ENCODE measurements at regions not wholly inside any gene's neighbourhood (a gene's known extent, or its start where the extent isn't known, plus 50 kb on each side); places are given as distances from the start of the nearest gene placed in this dataset.

DNA sequence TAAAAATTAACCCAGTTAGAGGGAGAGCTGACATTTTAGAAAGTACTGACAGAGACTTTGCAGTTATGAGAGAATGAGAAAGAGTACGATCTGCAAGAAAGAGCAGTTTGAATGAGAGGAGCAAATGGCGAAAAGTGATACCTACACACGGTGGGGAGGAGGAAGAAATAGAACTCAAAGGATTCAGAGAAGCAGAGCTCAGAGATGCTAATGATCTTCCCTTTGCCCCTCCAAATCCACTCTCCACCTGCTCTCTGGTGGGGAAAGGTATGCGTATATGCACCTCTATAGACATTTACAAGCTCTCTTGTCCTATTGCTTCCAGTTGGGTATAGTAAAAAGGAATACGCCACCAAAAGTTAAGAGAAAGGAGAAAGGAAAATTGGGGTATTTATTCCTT, 123.3 kb upstream of the TTC14 start:
- TF ChIP-seq, protein P1, sequence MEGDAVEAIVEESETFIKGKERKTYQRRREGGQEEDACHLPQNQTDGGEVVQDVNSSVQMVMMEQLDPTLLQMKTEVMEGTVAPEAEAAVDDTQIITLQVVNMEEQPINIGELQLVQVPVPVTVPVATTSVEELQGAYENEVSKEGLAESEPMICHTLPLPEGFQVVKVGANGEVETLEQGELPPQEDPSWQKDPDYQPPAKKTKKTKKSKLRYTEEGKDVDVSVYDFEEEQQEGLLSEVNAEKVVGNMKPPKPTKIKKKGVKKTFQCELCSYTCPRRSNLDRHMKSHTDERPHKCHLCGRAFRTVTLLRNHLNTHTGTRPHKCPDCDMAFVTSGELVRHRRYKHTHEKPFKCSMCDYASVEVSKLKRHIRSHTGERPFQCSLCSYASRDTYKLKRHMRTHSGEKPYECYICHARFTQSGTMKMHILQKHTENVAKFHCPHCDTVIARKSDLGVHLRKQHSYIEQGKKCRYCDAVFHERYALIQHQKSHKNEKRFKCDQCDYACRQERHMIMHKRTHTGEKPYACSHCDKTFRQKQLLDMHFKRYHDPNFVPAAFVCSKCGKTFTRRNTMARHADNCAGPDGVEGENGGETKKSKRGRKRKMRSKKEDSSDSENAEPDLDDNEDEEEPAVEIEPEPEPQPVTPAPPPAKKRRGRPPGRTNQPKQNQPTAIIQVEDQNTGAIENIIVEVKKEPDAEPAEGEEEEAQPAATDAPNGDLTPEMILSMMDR (IDR thresholded peaks at IDR 0.05; ENCODE audit: insufficient read depth, low read depth, low read length), result no peak
- H3K36me3 ChIP-seq (ENCODE audit: control insufficient read depth, insufficient read depth, low read length), result no peaks in the 10 kb centered on the region
- H3K27me3 ChIP-seq (ENCODE audit: control insufficient read depth, insufficient read depth, low read length), result no peaks in the 10 kb centered on the region
- no peak for DNase-seq (ENCODE audit: low read depth)
- ChIA-PET POLR2A (no interaction called here), CTCF (no interaction called here)
- no peak overlapping the region for H3K4me3 ChIP-seq (ENCODE audit: low read depth, low read length)

GRCh38 chr3:180492047-180492446, 109.9 kb upstream of the TTC14 start:
- CTCF ChIA-PET, result interaction anchor here (1.1 kb wide), 1 partner anchor 15 kb away, joined by 3 read pairs; no protein-coding TSS in a partner anchor
- Histone ChIP-seq H3K36me3 (ENCODE audit: control insufficient read depth, insufficient read depth, low read length) (no peaks in the 10 kb centered on the region), H3K4me3 (ENCODE audit: low read depth, low read length) (no peak overlapping the region), H3K27me3 (ENCODE audit: control insufficient read depth, insufficient read depth, low read length) (no peaks in the 10 kb centered on the region)
- POLR2A ChIA-PET, result no interaction called here
- no peak for DNase-seq (ENCODE audit: low read depth)
- TF ChIP-seq, protein P1 (IDR thresholded peaks at IDR 0.05; ENCODE audit: insufficient read depth, low read depth, low read length), result no peak

DNA sequence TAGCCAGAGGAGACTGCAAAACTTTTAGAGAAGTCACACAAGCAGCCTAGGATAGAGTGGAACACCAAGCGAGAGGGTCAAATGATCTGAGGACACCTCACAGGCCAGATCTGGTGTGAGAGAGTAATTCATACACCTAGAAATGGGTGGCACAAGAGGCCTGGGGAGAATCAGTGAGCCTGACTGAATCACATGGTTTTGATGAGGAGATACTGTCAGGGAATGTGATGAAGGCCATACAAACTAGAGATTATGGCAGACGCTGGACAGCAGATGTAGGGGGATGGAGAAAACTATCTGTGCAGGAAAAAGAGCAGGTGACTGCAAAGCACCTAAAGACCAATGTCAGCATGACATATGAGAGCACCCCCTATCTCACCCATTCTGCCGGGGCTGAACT, 105.0 kb upstream of the TTC14 start:
- Histone ChIP-seq H3K27me3 (ENCODE audit: control insufficient read depth, insufficient read depth, low read length) (no peaks in the 10 kb centered on the region), H3K36me3 (ENCODE audit: control insufficient read depth, insufficient read depth, low read length) (no peaks in the 10 kb centered on the region), H3K4me3 (ENCODE audit: low read depth, low read length) (no peak overlapping the region)
- CTCF ChIA-PET, result no interaction called here
- TF ChIP-seq, protein P1 (IDR thresholded peaks at IDR 0.05; ENCODE audit: insufficient read depth, low read depth, low read length), result no peak
- no peak for DNase-seq (ENCODE audit: low read depth)
- POLR2A ChIA-PET, result no interaction called here

DNA sequence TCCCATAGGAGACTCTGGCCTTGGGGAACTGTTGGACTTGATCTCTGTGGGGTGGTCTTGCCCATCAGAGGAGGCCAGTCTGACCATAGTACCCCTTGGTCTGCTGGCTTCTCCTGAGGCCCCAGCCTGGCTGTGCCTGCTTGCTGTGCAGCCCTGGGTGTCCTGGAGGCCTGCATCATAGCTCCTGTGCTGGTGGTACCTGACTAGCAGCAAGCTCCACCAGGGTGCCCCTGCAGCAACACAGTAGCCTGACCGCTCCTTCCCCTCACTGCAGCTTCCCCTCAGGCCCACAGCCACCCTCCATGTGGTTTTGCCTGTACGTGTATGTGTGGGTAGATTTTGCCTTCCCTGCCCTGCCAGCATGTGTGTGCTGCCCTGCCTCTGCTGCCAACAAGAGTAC, 85.6 kb upstream of the TTC14 start:
- no peak for DNase-seq (ENCODE audit: low read depth)
- POLR2A ChIA-PET, result no interaction called here
- Histone ChIP-seq H3K27me3 (ENCODE audit: control insufficient read depth, insufficient read depth, low read length) (no peaks in the 10 kb centered on the region), H3K36me3 (ENCODE audit: control insufficient read depth, insufficient read depth, low read length) (no peaks in the 10 kb centered on the region), H3K4me3 (ENCODE audit: low read depth, low read length) (no peak overlapping the region)
- TF ChIP-seq, protein P1 (IDR thresholded peaks at IDR 0.05; ENCODE audit: insufficient read depth, low read depth, low read length), result no peak
- CTCF ChIA-PET, result no interaction called here

GRCh38 chr3:180523040-180523439, 78.9 kb upstream of the TTC14 start:
- DNase-seq (ENCODE audit: low read depth), result no peak
- TF ChIP-seq, protein P1 (IDR thresholded peaks at IDR 0.05; ENCODE audit: insufficient read depth, low read depth, low read length), result no peak
- no peaks in the 10 kb centered on the region for H3K27me3 ChIP-seq (ENCODE audit: control insufficient read depth, insufficient read depth, low read length)
- POLR2A ChIA-PET, result no interaction called here
- no peaks in the 10 kb centered on the region for H3K36me3 ChIP-seq (ENCODE audit: control insufficient read depth, insufficient read depth, low read length)
- CTCF ChIA-PET, result no interaction called here
- no peak overlapping the region for H3K4me3 ChIP-seq (ENCODE audit: low read depth, low read length)

Measured in BJ (cell line).